ENCODE measurements at regions not wholly inside any gene's neighbourhood (a gene's known extent, or its start where the extent isn't known, plus 50 kb on each side); places are given as distances from the start of the nearest gene placed in this dataset.
"Not testable (repeated sequence)": the region's sequence is repeated elsewhere in the genome, so short reads cannot be mapped to it uniquely, and the experiment has no call there.

DNA sequence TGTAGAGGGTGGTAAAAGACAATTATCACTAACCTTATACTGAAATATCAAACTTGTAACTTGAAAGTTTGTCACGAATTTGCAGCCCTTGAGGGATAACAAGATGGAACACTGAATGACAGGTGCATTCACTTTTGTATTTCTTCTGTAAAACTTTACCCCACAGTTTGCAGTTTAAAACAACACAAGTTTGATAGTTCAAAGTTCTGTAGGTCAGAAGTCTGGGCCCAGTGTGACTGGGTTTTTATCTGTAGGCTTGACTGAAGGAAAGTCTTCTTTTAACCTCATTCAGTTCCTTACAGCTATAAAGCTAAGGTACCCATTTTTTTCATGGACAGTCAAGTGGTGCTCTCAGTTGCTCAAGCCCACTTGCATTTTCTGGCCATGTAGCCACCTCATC is 257.1 kb upstream of the NRXN1 start:
- TF ChIP-seq EP300 (IDR thresholded peaks at IDR 0.05) = no peak
- TF ChIP-seq, protein P1, sequence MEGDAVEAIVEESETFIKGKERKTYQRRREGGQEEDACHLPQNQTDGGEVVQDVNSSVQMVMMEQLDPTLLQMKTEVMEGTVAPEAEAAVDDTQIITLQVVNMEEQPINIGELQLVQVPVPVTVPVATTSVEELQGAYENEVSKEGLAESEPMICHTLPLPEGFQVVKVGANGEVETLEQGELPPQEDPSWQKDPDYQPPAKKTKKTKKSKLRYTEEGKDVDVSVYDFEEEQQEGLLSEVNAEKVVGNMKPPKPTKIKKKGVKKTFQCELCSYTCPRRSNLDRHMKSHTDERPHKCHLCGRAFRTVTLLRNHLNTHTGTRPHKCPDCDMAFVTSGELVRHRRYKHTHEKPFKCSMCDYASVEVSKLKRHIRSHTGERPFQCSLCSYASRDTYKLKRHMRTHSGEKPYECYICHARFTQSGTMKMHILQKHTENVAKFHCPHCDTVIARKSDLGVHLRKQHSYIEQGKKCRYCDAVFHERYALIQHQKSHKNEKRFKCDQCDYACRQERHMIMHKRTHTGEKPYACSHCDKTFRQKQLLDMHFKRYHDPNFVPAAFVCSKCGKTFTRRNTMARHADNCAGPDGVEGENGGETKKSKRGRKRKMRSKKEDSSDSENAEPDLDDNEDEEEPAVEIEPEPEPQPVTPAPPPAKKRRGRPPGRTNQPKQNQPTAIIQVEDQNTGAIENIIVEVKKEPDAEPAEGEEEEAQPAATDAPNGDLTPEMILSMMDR (IDR thresholded peaks at IDR 0.05) = no peak
- ATAC-seq (ENCODE audit: low FRiP score in 2 of 2) (no peak), DNase-seq (no peak)
- Histone ChIP-seq H3K27ac (no peak overlapping the region), H3K9me3 (no peaks in the 10 kb centered on the region), H3K4me3 (no peak overlapping the region), H3K36me3 (no peaks in the 10 kb centered on the region), H3K27me3 (no peaks in the 10 kb centered on the region), H3K4me1 (no peaks in the 10 kb centered on the region)
- 60 to 78% methylated on average over 1 of the region's 1 CpG for WGBS, 2 donors

DNA sequence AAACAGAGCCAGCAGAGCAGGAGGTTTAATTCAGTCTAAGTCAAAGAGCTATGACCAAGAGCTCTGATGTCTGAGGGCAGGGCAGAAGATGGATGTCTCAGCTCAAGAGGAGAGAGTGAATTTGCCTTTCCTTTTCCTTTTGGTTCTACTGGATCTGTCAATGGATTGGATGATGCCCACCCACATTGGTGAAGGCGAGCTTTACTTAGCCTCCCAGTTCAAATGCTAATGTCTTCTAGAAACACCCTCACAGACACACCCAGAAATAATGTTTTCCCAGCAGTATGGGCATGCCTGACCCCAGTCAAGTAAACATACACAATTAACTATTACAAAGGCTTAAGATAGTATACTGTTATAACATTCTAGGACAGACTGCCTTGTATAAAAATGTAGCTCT is 236.3 kb upstream of the NRXN1 start:
- H3K9me3 ChIP-seq = no peaks in the 10 kb centered on the region
- H3K4me1 ChIP-seq = no peaks in the 10 kb centered on the region
- no peaks in the 10 kb centered on the region for H3K27me3 ChIP-seq
- 71 to 92% methylated on average over 1 of the region's 1 CpG for WGBS, 2 donors
- TF ChIP-seq, protein P1 (IDR thresholded peaks at IDR 0.05) = no peak
- TF ChIP-seq POLR2AphosphoS5 (IDR thresholded peaks at IDR 0.05) (no peak), EP300 (IDR thresholded peaks at IDR 0.05) (no peak), POLR2A (IDR thresholded peaks at IDR 0.05) (no peak)
- H3K27ac ChIP-seq = no peak overlapping the region
- ATAC-seq (ENCODE audit: low FRiP score in 2 of 2) (no peak), DNase-seq (no peak)
- no peak overlapping the region for H3K4me3 ChIP-seq
- no peaks in the 10 kb centered on the region for H3K36me3 ChIP-seq

DNA sequence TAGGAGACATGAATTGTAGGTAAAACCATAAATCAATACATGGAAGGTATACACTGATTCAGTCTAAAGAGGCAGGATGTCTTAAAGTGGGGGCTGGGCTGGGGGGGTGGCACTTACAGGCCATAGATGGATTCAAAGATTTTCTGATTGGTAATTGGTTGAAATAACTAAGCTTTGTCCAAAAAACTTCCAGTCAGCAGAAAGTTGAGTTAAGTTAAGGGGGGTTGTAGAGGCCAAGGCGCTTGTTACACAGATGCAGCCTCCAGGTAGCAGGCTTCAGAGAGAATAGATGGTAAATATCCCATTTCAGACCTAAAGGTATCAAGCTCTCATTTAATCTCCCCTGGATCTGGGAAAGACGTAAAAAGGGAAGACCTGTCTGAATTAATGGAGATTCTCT is 233.6 kb upstream of the NRXN1 start:
- TF ChIP-seq EP300 (IDR thresholded peaks at IDR 0.05) (no peak), POLR2AphosphoS5 (IDR thresholded peaks at IDR 0.05) (no peak), POLR2A (IDR thresholded peaks at IDR 0.05) (no peak)
- TF ChIP-seq, protein P1 (IDR thresholded peaks at IDR 0.05) = no peak
- no peak for ATAC-seq (ENCODE audit: low FRiP score in 2 of 2)
- 77 to 78% methylated on average over 2 of the region's 2 CpGs for WGBS, 2 donors
- no peaks in the 10 kb centered on the region for H3K4me1 ChIP-seq
- no peak overlapping the region for H3K4me3 ChIP-seq
- H3K27ac ChIP-seq = no peak overlapping the region
- no peaks in the 10 kb centered on the region for H3K36me3 ChIP-seq
- no peaks in the 10 kb centered on the region for H3K27me3 ChIP-seq
- DNase-seq = no peak
- no peaks in the 10 kb centered on the region for H3K9me3 ChIP-seq

DNA sequence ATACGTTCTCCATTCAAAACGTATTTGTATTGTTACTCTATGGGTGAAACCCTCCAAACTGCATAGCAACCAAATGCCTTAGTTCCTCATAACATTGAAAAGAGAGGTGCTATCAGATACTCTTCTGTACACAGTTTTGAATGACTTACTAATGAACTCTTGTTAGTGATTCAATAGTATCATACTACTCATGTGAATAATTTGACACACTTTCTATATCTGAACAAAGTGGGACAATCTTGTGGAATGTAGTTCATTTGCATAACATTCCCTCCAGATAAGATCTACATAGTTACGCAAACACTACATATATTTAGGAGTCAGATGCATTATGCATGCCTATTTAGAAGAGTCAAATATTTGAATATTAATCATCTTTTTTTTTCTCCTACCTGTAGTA is 232.0 kb upstream of the NRXN1 start:
- Histone ChIP-seq H3K27ac (no peak overlapping the region), H3K36me3 (no peaks in the 10 kb centered on the region), H3K27me3 (no peaks in the 10 kb centered on the region), H3K4me1 (no peaks in the 10 kb centered on the region), H3K9me3 (no peaks in the 10 kb centered on the region), H3K4me3 (no peak overlapping the region)
- ATAC-seq (ENCODE audit: low FRiP score in 2 of 2) = no peak
- 76% methylated on average over 3 of the region's 3 CpGs for WGBS, 2 donors
- DNase-seq = no peak
- TF ChIP-seq POLR2A (IDR thresholded peaks at IDR 0.05) = no peak
- TF ChIP-seq, protein P1 (IDR thresholded peaks at IDR 0.05) = no peak
- TF ChIP-seq EP300 (IDR thresholded peaks at IDR 0.05) = no peak
- no peak for TF ChIP-seq POLR2AphosphoS5 (IDR thresholded peaks at IDR 0.05)

DNA sequence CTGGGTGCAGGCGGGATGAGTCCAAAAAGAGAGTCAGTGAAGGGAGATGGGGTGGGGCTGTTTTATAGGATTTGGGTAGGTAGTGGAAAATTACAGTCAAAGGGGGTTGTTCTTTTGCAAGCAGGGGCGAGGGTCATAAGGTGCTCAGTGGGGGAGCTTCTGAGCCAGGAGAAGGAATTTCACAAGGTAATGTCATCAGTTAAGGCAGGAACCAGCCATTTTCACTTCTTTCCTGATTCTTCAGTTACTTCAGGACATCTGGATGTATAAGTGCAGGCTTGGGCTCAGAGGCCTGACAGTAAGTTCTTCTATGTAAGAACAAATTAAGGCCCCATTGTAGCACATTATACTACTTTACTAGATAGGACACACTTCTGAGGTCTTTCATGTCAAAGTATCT is 231.2 kb upstream of the NRXN1 start:
- not testable (repeated sequence) for H3K4me1 ChIP-seq; DNase-seq; H3K27ac ChIP-seq; H3K27me3 ChIP-seq; ATAC-seq (ENCODE audit: low FRiP score in 2 of 2); H3K9me3 ChIP-seq; H3K4me3 ChIP-seq; H3K36me3 ChIP-seq
- WGBS, 2 donors = 75 to 92% methylated on average over 2 of the region's 2 CpGs
